OCI-LY1 (cell line): ENCODE measurements at regions not wholly inside any gene's neighbourhood (a gene's known extent, or its start where the extent isn't known, plus 50 kb on each side); places are given as distances from the start of the nearest gene placed in this dataset.

Experiments
- CTCF ChIP-seq: fragments of 200-600 bp; sonication (generic), shearing (Covaris generic); IDR thresholded peaks from 2 replicates; pipeline ENCODE4 v1.5.1; 2017; ENCODE audit warnings: mild to moderate bottlenecking, antibody characterized with exemption, low read length, moderate library complexity, mixed read lengths
- EZH2 ChIP-seq: fragments of 200-600 bp; sonication (generic), shearing (Covaris generic); IDR thresholded peaks from 2 replicates; pipeline ENCODE4 v1.8.0; 2017; ENCODE audit warnings: borderline replicate concordance, mixed run types, mild to moderate bottlenecking, antibody characterized with exemption, low read length, moderate library complexity, mixed read lengths

GRCh38 chr16:51953286-51953985, 593.5 kb downstream of the TOX3 start:
- TF ChIP-seq CTCF = no peak
- no peak for TF ChIP-seq EZH2
